ENCODE measurements at regions not wholly inside any gene's neighbourhood (a gene's known extent, or its start where the extent isn't known, plus 50 kb on each side); places are given as distances from the start of the nearest gene placed in this dataset.
A peak's percentile ranks its signal among the peaks of the same experiment; 100 is the strongest.

GRCh38 chr11:116215471-116216113 lies 557.2 kb downstream of the BUD13 start:
- no peaks in the 10 kb centered on the region for H3K36me3 ChIP-seq (ENCODE audit: control insufficient read depth, insufficient read depth, low read length)
- no peak overlapping the region for H3K4me3 ChIP-seq (replicated peaks; ENCODE audit: low read depth, low read length)
- peak; percentile 53 for TF ChIP-seq CTCF (IDR thresholded peaks at IDR 0.05; ENCODE audit: insufficient read depth, low read length, poor library complexity, severe bottlenecking)
- H3K27me3 ChIP-seq (replicated peaks; ENCODE audit: control insufficient read depth, insufficient read depth, low read length): no peaks in the 10 kb centered on the region; the same call in 1 of the 2 replicates
- DNase-seq (ENCODE audit: extremely low read depth, insufficient read length): no peak

DNA sequence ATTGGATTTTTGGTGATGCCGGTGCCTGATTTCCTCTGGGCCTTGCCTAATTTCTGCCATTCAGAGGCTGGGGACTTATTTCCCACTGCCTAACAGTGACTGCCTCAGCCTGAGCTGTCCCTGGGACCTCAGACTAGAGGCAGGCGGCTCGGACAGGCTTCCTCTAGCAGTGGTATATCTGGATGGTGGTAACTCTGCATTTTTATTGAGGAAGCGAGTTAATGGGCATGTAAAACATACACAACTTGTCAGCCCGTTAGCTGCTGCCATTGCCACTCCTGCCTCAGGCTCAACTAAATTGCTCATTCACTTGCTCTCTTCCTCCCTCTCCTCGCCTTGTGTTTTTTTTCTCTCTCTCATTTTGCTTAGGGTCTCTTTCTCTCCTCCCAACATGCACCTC lies 561.6 kb downstream of the BUD13 start:
- TF ChIP-seq CTCF (IDR thresholded peaks at IDR 0.05; ENCODE audit: insufficient read depth, low read length, poor library complexity, severe bottlenecking): no peak
- Histone ChIP-seq H3K27me3 (replicated peaks; ENCODE audit: control insufficient read depth, insufficient read depth, low read length) (no peaks in the 10 kb centered on the region; the same call in 1 of the 2 replicates), H3K36me3 (ENCODE audit: control insufficient read depth, insufficient read depth, low read length) (no peaks in the 10 kb centered on the region), H3K4me3 (replicated peaks; ENCODE audit: low read depth, low read length) (no peak overlapping the region)
- DNase-seq (ENCODE audit: extremely low read depth, insufficient read length): no peak

DNA sequence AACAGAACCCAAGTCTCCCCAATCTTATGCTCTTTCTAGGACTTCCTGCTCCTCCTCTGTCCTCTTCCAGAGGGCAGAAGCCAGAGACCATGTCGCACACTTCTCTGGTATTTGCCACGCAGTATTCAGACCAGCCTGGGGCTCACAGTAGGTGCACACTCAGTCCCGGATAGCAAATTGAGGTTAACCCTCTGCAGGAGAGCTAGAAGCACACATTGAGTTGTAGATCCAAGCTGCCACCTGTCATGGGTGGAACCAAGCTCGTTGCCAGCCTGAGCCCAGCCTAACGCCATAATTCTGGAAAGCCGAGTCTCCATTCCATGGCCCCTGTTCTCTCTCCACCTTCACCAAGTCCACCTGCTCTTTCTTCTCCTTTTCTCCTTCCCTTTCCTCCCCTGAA lies 562.1 kb downstream of the BUD13 start:
- Histone ChIP-seq H3K36me3 (ENCODE audit: control insufficient read depth, insufficient read depth, low read length) (no peaks in the 10 kb centered on the region), H3K4me3 (replicated peaks; ENCODE audit: low read depth, low read length) (no peak overlapping the region), H3K27me3 (replicated peaks; ENCODE audit: control insufficient read depth, insufficient read depth, low read length) (no peaks in the 10 kb centered on the region; the same call in 1 of the 2 replicates)
- no peak for TF ChIP-seq CTCF (IDR thresholded peaks at IDR 0.05; ENCODE audit: insufficient read depth, low read length, poor library complexity, severe bottlenecking)
- no peak for DNase-seq (ENCODE audit: extremely low read depth, insufficient read length)

DNA sequence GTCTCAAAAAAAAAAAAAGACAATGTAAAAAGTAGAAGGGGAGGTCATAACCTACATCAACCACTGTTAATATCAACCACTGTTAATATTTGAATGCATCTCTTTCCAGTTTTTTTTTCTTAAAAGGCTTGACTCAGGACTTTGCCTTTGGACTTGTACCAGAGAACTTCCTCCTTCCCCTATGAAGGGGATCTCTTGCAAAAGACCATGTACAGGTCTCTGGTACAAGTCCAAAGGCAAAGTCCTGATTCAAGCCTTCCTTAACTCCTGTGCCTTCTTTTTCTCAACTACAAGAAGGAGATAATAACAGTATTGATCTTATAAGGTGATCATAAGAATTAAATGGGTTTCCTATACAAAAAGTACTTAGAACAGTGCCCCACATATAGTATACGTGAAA lies 563.5 kb downstream of the BUD13 start:
- Histone ChIP-seq H3K4me3 (replicated peaks; ENCODE audit: low read depth, low read length) (no peak overlapping the region), H3K36me3 (ENCODE audit: control insufficient read depth, insufficient read depth, low read length) (no peaks in the 10 kb centered on the region), H3K27me3 (replicated peaks; ENCODE audit: control insufficient read depth, insufficient read depth, low read length) (no peaks in the 10 kb centered on the region; the same call in 1 of the 2 replicates)
- TF ChIP-seq CTCF (IDR thresholded peaks at IDR 0.05; ENCODE audit: insufficient read depth, low read length, poor library complexity, severe bottlenecking): no peak
- no peak for DNase-seq (ENCODE audit: extremely low read depth, insufficient read length)

- Histone ChIP-seq H3K4me3 (replicated peaks; ENCODE audit: low read depth, low read length) (no peak overlapping the region), H3K36me3 (ENCODE audit: control insufficient read depth, insufficient read depth, low read length) (no peaks in the 10 kb centered on the region), H3K27me3 (replicated peaks; ENCODE audit: control insufficient read depth, insufficient read depth, low read length) (no peaks in the 10 kb centered on the region; the same call in none of the 2 replicates)
- no peak for TF ChIP-seq CTCF (IDR thresholded peaks at IDR 0.05; ENCODE audit: insufficient read depth, low read length, poor library complexity, severe bottlenecking)
- no peak for DNase-seq (ENCODE audit: extremely low read depth, insufficient read length)
Observed at GRCh38 chr11:116207421-116208141, 565.2 kb downstream of the BUD13 start.
